Sigmoid colon (tissue), 6 donors: ENCODE measurements at regions not wholly inside any gene's neighbourhood (a gene's known extent, or its start where the extent isn't known, plus 50 kb on each side); places are given as distances from the start of the nearest gene placed in this dataset.

Experiments used
- DNase-seq: peaks from one replicate; pipeline ENCODE4 v3.0.0-alpha.2; 2019
- H3K27ac ChIP-seq, 4 donors: fragments of 200-600 bp; sonication (generic); one replicate each; pipeline ENCODE4 v1.5.1; 2016 to 2019; ENCODE audit warnings: mild to moderate bottlenecking in 1 of 4
- H3K27me3 ChIP-seq, 3 donors: fragments of 200-600 bp; sonication (generic); one replicate each; pipeline ENCODE4 v1.5.1; 2019; ENCODE audit warnings: mild to moderate bottlenecking in 1 of 3
- H3K36me3 ChIP-seq, 4 donors: fragments of 200-600 bp; sonication (generic); one replicate each; pipeline ENCODE4 v1.5.1; 2016 to 2019
- H3K4me1 ChIP-seq, 4 donors: fragments of 200-600 bp; sonication (generic); one replicate each; pipeline ENCODE4 v1.5.1; 2017 to 2019
- H3K4me3 ChIP-seq, 4 donors: fragments of 200-600 bp; sonication (generic); one replicate each; pipeline ENCODE4 v1.5.1; 2017 to 2019; ENCODE audit warnings: mild to moderate bottlenecking in 2 of 4, moderate library complexity in 1 of 4
- H3K9me3 ChIP-seq, 4 donors: fragments of 200-600 bp in 3 of 4; sonication (generic) in 3 of 4; one replicate each; pipeline versions ENCODE4 v1.5.1 to v1.6.1; 2013 to 2019
- CTCF ChIP-seq, 4 experiments: fragments of 450-650 bp in 3 of 4; fragments of 200-600 bp in 1 of 4; IDR thresholded peaks; one replicate each; pipeline ENCODE4 v1.5.1; 2016 to 2019; ENCODE audit warnings: antibody characterized with exemption in 4 of 4, mild to moderate bottlenecking in 3 of 4, moderate library complexity in 2 of 4
- EP300 ChIP-seq, 4 donors: sonication (generic); formaldehyde crosslinking; IDR thresholded peaks; one replicate each; pipeline ENCODE4 v1.6.1; 2017; ENCODE audit warnings: antibody characterized with exemption in 4 of 4
- POLR2A ChIP-seq, 2 donors: fragments of 450-650 bp; IDR thresholded peaks; one replicate each; pipeline ENCODE4 v1.6.1; 2016; ENCODE audit warnings: antibody characterized with exemption in 2 of 2, mild to moderate bottlenecking in 2 of 2, moderate library complexity in 2 of 2
- POLR2AphosphoS5 ChIP-seq, 4 donors: sonication (generic); formaldehyde crosslinking; IDR thresholded peaks; one replicate each; pipeline ENCODE4 v1.6.1; 2017; ENCODE audit warnings: antibody characterized with exemption in 4 of 4
- WGBS, 2 donors: extraction: QIAGEN DNeasy Blood & Tissue Kit; methylation state at CpG; one replicate each; pipeline ENCODE4 v1.1.7; 2013; 5-methylcytosine and 5-hydroxymethylcytosine counted together
- intact Hi-C: fragments of 100-400 bp; cut with DNase I; formaldehyde crosslinking; loops from one replicate; pipeline ENCODE4 v1.15.1; 2023
- donor health status: healthy with polysubstance abuse.
- donor health status: healthy.

DNA sequence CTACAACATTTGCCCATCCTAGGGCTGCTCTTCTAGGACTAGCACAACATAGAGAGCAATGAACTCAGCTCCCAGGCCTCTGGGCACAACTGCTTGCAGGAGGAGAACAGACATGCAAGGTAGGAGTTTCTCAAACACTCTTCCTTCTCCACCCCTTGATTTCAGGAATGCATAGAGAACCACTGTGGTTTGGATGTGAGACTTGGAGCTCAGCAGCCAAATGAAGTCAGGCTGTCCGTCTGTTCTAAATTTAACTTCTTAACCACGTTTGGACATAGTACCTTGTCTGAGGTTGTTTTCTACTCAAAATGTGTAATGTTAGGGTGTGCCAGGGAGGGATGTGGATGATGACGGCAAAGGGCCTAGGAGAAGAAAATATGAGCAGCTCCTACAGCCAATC, 515.1 kb upstream of the TNC start:
- Histone ChIP-seq H3K4me3 (no peak overlapping the region), H3K36me3 (no peaks in the 10 kb centered on the region), H3K9me3 (no peaks in the 10 kb centered on the region), H3K27me3 (no peaks in the 10 kb centered on the region), H3K27ac (peak overlapping the region in 1 of 4 donors; percentile 31), H3K4me1 (peaks cover 0 to 10% (median 2%) of the 10 kb centered on the region in 4 donors)
- TF ChIP-seq CTCF (IDR thresholded peaks at IDR 0.05) (no peak), POLR2AphosphoS5 (IDR thresholded peaks at IDR 0.05) (no peak), EP300 (IDR thresholded peaks at IDR 0.05) (no peak), POLR2A (IDR thresholded peaks at IDR 0.05) (no peak)
- intact Hi-C loops: no loop called here
- WGBS, 2 donors: 66 to 82% methylated on average over 3 of the region's 3 CpGs
- DNase-seq: no peak

GRCh38 chr9:115635680-115636383, 517.8 kb upstream of the PAPPA start:
- Histone ChIP-seq H3K27ac (no peak overlapping the region), H3K4me3 (no peak overlapping the region), H3K9me3 (no peaks in the 10 kb centered on the region), H3K4me1 (peaks cover 0 to 10% (median 2%) of the 10 kb centered on the region in 4 donors), H3K36me3 (no peaks in the 10 kb centered on the region), H3K27me3 (no peaks in the 10 kb centered on the region)
- intact Hi-C loops: no loop called here
- 51 to 84% methylated on average over 1 of the region's 1 CpG for WGBS, 2 donors
- TF ChIP-seq CTCF (IDR thresholded peaks at IDR 0.05): no peak
- TF ChIP-seq POLR2A (IDR thresholded peaks at IDR 0.05): no peak
- no peak for TF ChIP-seq EP300 (IDR thresholded peaks at IDR 0.05)
- no peak for TF ChIP-seq POLR2AphosphoS5 (IDR thresholded peaks at IDR 0.05)
- DNase-seq: no peak

- intact Hi-C loops: no loop called here
- no peak for DNase-seq
- peaks cover 0 to 13% (median 2%) of the 10 kb centered on the region in 4 donors for H3K4me1 ChIP-seq
- H3K27ac ChIP-seq: no peak overlapping the region
- H3K4me3 ChIP-seq: no peak overlapping the region
- TF ChIP-seq CTCF (IDR thresholded peaks at IDR 0.05): no peak
- no peak for TF ChIP-seq EP300 (IDR thresholded peaks at IDR 0.05)
- no peak for TF ChIP-seq POLR2A (IDR thresholded peaks at IDR 0.05)
- TF ChIP-seq POLR2AphosphoS5 (IDR thresholded peaks at IDR 0.05): no peak
- no peaks in the 10 kb centered on the region for H3K27me3 ChIP-seq
- no peaks in the 10 kb centered on the region for H3K9me3 ChIP-seq
- WGBS, 2 donors: 31 to 67% methylated on average over 4 of the region's 4 CpGs
- no peaks in the 10 kb centered on the region for H3K36me3 ChIP-seq
Observed at GRCh38 chr9:115636596-115636995, 517.0 kb upstream of the PAPPA start.

DNA sequence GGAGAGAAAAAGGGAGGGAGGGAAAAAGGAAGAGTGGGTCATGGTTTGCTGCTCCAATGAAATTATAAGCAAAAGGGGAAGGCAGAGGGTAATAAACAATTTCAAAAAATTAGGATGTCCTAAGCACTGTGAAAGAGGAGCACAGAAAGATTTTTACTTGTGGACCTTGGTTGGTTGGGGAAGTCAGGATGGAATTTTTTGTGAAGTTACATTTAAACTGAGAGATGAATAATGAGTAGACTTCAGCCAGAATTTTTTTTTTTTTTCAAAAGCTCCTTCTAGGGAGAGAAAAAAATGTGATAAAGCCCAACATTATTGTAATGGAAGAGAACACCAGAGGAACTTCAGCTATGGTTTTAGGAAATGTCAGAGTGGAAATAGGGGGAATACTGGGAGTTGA, 515.9 kb upstream of the PAPPA start:
- Histone ChIP-seq H3K27ac (peak overlapping the region in 2 of 4 donors; percentile 6 to 7), H3K9me3 (no peaks in the 10 kb centered on the region), H3K27me3 (no peaks in the 10 kb centered on the region), H3K4me1 (peaks cover 0 to 15% (median 4%) of the 10 kb centered on the region in 4 donors), H3K4me3 (no peak overlapping the region), H3K36me3 (no peaks in the 10 kb centered on the region)
- intact Hi-C loops: no loop called here
- no peak for DNase-seq
- no peak for TF ChIP-seq CTCF (IDR thresholded peaks at IDR 0.05)
- no peak for TF ChIP-seq POLR2A (IDR thresholded peaks at IDR 0.05)

- Histone ChIP-seq H3K4me1 (peaks cover 0 to 17% (median 6%) of the 10 kb centered on the region in 4 donors), H3K27ac (no peak overlapping the region), H3K27me3 (no peaks in the 10 kb centered on the region), H3K4me3 (no peak overlapping the region), H3K36me3 (no peaks in the 10 kb centered on the region), H3K9me3 (no peaks in the 10 kb centered on the region)
- no peak for DNase-seq
- intact Hi-C loops: loop anchor here (10.0 kb wide), 1 partner anchor 514 kb away; the partner anchor contains the start of gene PAPPA
- 76 to 78% methylated on average over 2 of the region's 2 CpGs for WGBS, 2 donors
- TF ChIP-seq CTCF (IDR thresholded peaks at IDR 0.05): no peak
- TF ChIP-seq POLR2A (IDR thresholded peaks at IDR 0.05): no peak
- no peak for TF ChIP-seq EP300 (IDR thresholded peaks at IDR 0.05)
- TF ChIP-seq POLR2AphosphoS5 (IDR thresholded peaks at IDR 0.05): no peak
Observed at GRCh38 chr9:115640887-115641286, 512.7 kb upstream of the PAPPA start.
